ENCODE measurements at regions not wholly inside any gene's neighbourhood (a gene's known extent, or its start where the extent isn't known, plus 50 kb on each side); places are given as distances from the start of the nearest gene placed in this dataset.

GRCh38 chr5:159819591-159820411 is 96.5 kb upstream of the ADRA1B start:
- Histone ChIP-seq H3K36me3 (replicated peaks; ENCODE audit: control insufficient read depth, insufficient read depth, low read length) (no peaks in the 10 kb centered on the region), H3K4me3 (ENCODE audit: insufficient read depth, low read depth, low read length) (no peak overlapping the region), H3K27me3 (ENCODE audit: control insufficient read depth, insufficient read depth, low read length) (no peaks in the 10 kb centered on the region)
- no peak for DNase-seq

- H3K4me3 ChIP-seq (ENCODE audit: insufficient read depth, low read depth, low read length) = no peak overlapping the region
- DNase-seq = no peak
- no peaks in the 10 kb centered on the region for H3K27me3 ChIP-seq (ENCODE audit: control insufficient read depth, insufficient read depth, low read length)
- no peaks in the 10 kb centered on the region for H3K36me3 ChIP-seq (replicated peaks; ENCODE audit: control insufficient read depth, insufficient read depth, low read length)
Observed at GRCh38 chr5:159820692-159821091, 95.6 kb upstream of the ADRA1B start.

DNA sequence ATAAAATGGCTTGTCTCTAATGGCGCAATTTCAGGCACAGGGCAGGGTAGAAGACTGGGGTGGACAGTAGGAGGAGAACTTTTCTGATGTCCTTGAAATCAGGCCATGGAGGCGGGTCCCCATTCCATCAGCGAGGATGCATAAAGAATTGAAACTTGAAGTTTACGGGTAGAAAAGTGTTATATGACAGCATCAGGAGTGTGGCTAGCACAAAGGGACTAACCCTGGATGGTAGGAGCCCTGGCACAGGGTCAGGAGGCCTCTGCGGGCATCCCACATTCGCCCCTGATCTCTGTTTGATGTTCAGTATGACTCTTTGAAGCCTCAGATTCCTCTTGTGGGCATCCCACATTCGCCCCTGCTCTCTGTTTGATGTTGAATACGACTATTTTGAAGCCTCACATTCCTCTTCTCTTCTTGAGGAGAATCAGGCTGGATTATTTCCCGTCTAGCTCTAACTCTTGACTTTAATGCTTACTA is 94.8 kb upstream of the ADRA1B start:
- Histone ChIP-seq H3K36me3 (replicated peaks; ENCODE audit: control insufficient read depth, insufficient read depth, low read length) (no peaks in the 10 kb centered on the region), H3K27me3 (ENCODE audit: control insufficient read depth, insufficient read depth, low read length) (no peaks in the 10 kb centered on the region), H3K4me3 (ENCODE audit: insufficient read depth, low read depth, low read length) (no peak overlapping the region)
- no peak for DNase-seq

GRCh38 chr5:159824188-159825161 is 91.8 kb upstream of the ADRA1B start:
- no peak overlapping the region for H3K4me3 ChIP-seq (ENCODE audit: insufficient read depth, low read depth, low read length)
- no peak for DNase-seq
- no peaks in the 10 kb centered on the region for H3K36me3 ChIP-seq (replicated peaks; ENCODE audit: control insufficient read depth, insufficient read depth, low read length)

GRCh38 chr5:159825551-159826051 is 90.7 kb upstream of the ADRA1B start:
- Histone ChIP-seq H3K27me3 (ENCODE audit: control insufficient read depth, insufficient read depth, low read length) (no peaks in the 10 kb centered on the region), H3K4me3 (ENCODE audit: insufficient read depth, low read depth, low read length) (no peak overlapping the region), H3K36me3 (replicated peaks; ENCODE audit: control insufficient read depth, insufficient read depth, low read length) (no peaks in the 10 kb centered on the region)
- no peak for DNase-seq

More at GRCh38 chr5:159824188-159825161, 91.8 kb upstream of the ADRA1B start:
- H3K27me3 ChIP-seq (ENCODE audit: control insufficient read depth, insufficient read depth, low read length) = no peaks in the 10 kb centered on the region

DNA sequence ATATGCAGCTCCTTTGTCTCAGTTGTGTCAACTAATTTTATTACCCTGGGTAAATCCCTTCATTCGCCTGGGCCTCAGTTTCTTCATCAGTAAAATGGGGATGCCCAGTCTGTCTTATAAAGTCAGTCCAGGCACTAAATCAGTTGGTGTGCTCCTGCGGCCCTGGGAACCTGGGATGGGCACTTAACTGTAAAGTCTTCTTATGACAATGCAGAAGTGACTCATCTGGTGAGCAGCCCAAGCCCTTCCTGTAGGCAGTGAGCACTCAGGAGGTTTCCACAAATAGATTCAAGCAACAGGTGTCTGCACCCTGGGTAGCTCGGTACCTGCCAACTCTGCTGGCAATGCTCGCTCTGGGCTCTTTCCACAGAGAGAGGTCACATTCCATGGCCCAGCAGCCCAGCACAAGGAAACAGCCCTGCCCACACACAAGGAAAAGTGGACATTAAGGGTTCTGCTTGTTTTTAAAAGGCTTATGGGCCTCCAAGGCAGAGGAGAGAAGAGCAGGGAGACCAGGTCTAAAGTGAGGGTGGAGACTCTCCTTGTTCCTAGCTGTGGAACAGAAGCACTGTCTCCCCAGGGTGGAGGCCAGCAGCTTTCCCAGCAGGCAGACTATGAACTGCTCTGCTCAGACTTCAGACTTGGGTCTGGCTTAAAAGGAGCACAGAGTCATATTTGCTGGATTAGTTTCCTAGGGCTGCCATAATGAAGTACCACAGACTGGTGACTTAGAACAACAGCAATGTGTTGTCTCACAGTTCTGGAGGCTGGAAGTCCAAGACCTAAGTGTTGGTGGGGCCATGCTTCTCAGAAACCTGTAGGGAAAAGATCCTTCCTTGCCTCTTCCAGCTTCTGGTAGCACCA is 89.7 kb upstream of the ADRA1B start:
- Histone ChIP-seq H3K4me3 (ENCODE audit: insufficient read depth, low read depth, low read length) (no peak overlapping the region), H3K27me3 (ENCODE audit: control insufficient read depth, insufficient read depth, low read length) (no peaks in the 10 kb centered on the region), H3K36me3 (replicated peaks; ENCODE audit: control insufficient read depth, insufficient read depth, low read length) (no peaks in the 10 kb centered on the region)
- no peak for DNase-seq

GRCh38 chr5:159827861-159828260 is 88.4 kb upstream of the ADRA1B start:
- Histone ChIP-seq H3K27me3 (ENCODE audit: control insufficient read depth, insufficient read depth, low read length) (no peaks in the 10 kb centered on the region), H3K36me3 (replicated peaks; ENCODE audit: control insufficient read depth, insufficient read depth, low read length) (no peaks in the 10 kb centered on the region), H3K4me3 (ENCODE audit: insufficient read depth, low read depth, low read length) (no peak overlapping the region)
- no peak for DNase-seq

DNA sequence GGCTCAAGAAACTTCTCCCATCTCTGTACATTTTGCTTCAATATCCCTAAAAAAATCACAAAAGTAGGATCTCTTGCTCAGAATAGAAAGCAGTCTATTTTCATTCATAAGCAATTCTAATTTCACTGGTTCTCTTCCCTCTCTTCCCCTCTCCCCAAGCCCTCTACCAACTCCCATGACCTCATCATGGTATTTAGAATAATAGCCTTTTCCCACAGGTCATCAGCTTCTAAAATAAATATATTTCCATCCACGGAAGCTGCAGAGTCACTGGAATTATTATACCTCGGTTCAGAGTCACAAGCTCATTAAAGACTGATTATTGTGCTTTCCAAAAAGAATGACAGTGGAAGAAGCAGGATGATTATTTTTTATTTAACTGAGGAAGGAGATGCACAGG is 84.2 kb upstream of the ADRA1B start:
- H3K4me3 ChIP-seq (ENCODE audit: insufficient read depth, low read depth, low read length) = no peak overlapping the region
- H3K36me3 ChIP-seq (replicated peaks; ENCODE audit: control insufficient read depth, insufficient read depth, low read length) = no peaks in the 10 kb centered on the region
- DNase-seq = no peak
- no peaks in the 10 kb centered on the region for H3K27me3 ChIP-seq (ENCODE audit: control insufficient read depth, insufficient read depth, low read length)

- Histone ChIP-seq H3K27me3 (ENCODE audit: control insufficient read depth, insufficient read depth, low read length) (no peaks in the 10 kb centered on the region), H3K36me3 (replicated peaks; ENCODE audit: control insufficient read depth, insufficient read depth, low read length) (no peaks in the 10 kb centered on the region), H3K4me3 (ENCODE audit: insufficient read depth, low read depth, low read length) (no peak overlapping the region)
- DNase-seq = peak; percentile 24
Observed at GRCh38 chr5:159833088-159833487, 83.2 kb upstream of the ADRA1B start.

GRCh38 chr5:159833846-159834245 is 82.4 kb upstream of the ADRA1B start:
- no peaks in the 10 kb centered on the region for H3K36me3 ChIP-seq (replicated peaks; ENCODE audit: control insufficient read depth, insufficient read depth, low read length)
- no peak overlapping the region for H3K4me3 ChIP-seq (ENCODE audit: insufficient read depth, low read depth, low read length)
- H3K27me3 ChIP-seq (ENCODE audit: control insufficient read depth, insufficient read depth, low read length) = no peaks in the 10 kb centered on the region
- DNase-seq = no peak

GRCh38 chr5:159835548-159835947 is 80.7 kb upstream of the ADRA1B start:
- DNase-seq = no peak
- Histone ChIP-seq H3K27me3 (ENCODE audit: control insufficient read depth, insufficient read depth, low read length) (no peaks in the 10 kb centered on the region), H3K4me3 (ENCODE audit: insufficient read depth, low read depth, low read length) (no peak overlapping the region), H3K36me3 (replicated peaks; ENCODE audit: control insufficient read depth, insufficient read depth, low read length) (no peaks in the 10 kb centered on the region)

DNA sequence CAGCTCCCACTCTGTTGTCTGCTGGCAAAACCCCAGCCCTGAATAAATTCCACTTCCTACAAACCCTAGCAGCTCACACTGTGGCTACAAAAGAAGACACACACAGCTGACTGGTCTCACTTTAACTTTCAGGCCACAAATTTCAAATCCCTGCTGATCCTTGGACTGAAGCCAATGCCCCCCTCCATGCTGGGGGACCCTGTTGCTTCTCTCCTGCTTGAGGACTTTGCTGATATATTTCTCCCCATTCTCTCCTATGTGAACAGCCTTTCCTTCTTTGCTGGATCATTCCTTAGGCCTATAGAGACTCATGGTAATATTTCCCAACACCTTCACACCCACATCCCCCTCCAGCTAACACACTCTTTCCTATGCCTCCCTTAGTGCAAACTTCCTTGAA is 79.6 kb upstream of the ADRA1B start:
- H3K36me3 ChIP-seq (replicated peaks; ENCODE audit: control insufficient read depth, insufficient read depth, low read length) = no peaks in the 10 kb centered on the region
- no peaks in the 10 kb centered on the region for H3K27me3 ChIP-seq (ENCODE audit: control insufficient read depth, insufficient read depth, low read length)
- no peak for DNase-seq
- no peak overlapping the region for H3K4me3 ChIP-seq (ENCODE audit: insufficient read depth, low read depth, low read length)

DNA sequence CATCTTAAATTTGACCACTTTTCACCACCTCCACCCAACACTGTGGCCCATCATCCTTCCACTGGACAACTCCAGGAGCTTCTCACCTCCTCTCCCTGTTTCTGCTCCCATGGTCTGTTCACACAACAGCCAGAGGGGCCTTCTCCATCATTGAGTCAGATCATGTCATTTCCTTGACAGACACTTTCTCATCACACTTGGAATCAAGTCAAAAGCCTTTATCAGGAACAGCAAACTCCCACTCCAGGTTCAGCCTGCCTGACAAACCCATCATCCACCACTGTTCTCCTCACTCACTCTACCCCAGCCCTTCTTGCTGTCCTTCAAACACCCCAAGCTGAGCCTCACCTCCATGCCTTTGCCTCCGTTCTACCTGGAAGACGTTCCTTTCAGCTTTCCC is 78.4 kb upstream of the ADRA1B start:
- Histone ChIP-seq H3K4me3 (ENCODE audit: insufficient read depth, low read depth, low read length) (no peak overlapping the region), H3K36me3 (replicated peaks; ENCODE audit: control insufficient read depth, insufficient read depth, low read length) (no peaks in the 10 kb centered on the region), H3K27me3 (ENCODE audit: control insufficient read depth, insufficient read depth, low read length) (no peaks in the 10 kb centered on the region)
- no peak for DNase-seq

Data from H7 (cell line).